Choroid plexus epithelial cell (primary cell): ENCODE measurements at regions not wholly inside any gene's neighbourhood (a gene's known extent, or its start where the extent isn't known, plus 50 kb on each side); places are given as distances from the start of the nearest gene placed in this dataset.
"Not testable (repeated sequence)": the region's sequence is repeated elsewhere in the genome, so short reads cannot be mapped to it uniquely, and the experiment has no call there.

Experiments used
- DNase-seq: peaks from one replicate; pipeline ENCODE4 v3.0.0-alpha.2; 2010; ENCODE audit warnings: low read depth
- H3K4me3 ChIP-seq: 2 replicates; pipeline ENCODE4 v1.5.1; 2011; ENCODE audit warnings: low read depth, mild to moderate bottlenecking, control low read depth, low read length, moderate library complexity
- TF ChIP-seq, protein P1 (sequence below): conservative IDR thresholded peaks from 2 replicates; pipeline ENCODE4 v1.5.1; 2011; ENCODE audit warnings: low read depth, mild to moderate bottlenecking, control low read depth, inconsistent platforms, low read length, moderate library complexity

DNA sequence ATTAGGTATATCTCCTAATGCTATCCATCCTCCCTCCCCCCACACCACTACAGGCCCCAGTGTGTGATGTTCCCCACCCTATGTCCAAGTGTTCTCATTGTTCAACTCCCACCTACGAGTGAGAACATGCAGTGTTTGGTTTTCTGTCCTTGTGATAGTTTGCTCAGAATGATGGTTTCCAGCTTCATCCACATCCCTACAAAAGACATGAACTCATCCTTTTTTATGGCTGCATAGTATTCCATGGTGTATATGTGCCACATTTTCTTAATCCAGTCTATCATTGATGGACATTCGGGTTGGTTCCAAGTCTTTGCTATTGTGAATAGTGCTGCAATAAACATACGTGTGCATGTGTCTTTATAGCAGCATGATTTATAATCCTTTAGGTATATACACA is 53.8 kb upstream of the HIVEP2 start:
- DNase-seq, H3K4me3 ChIP-seq: not testable (repeated sequence)

DNA sequence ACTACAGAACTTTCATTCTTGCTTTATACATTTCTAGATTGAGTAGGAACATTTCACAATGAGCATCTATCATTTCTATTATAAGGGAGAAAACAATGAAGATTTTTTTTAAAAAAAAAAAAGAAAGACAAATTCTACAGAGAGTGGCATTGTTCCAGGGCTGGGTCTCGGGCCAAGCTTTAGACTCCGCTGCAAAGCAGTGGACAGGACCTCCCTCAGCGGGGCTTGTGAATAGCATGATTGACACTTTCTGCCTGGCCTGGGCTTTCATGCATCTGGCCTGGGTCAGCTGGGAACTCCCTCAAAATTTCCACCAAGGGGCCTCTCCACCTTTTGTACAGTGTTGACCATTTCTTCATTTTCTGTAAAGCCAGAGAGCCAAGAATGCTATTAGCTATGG is 55.8 kb upstream of the HIVEP2 start:
- TF ChIP-seq, protein P1, sequence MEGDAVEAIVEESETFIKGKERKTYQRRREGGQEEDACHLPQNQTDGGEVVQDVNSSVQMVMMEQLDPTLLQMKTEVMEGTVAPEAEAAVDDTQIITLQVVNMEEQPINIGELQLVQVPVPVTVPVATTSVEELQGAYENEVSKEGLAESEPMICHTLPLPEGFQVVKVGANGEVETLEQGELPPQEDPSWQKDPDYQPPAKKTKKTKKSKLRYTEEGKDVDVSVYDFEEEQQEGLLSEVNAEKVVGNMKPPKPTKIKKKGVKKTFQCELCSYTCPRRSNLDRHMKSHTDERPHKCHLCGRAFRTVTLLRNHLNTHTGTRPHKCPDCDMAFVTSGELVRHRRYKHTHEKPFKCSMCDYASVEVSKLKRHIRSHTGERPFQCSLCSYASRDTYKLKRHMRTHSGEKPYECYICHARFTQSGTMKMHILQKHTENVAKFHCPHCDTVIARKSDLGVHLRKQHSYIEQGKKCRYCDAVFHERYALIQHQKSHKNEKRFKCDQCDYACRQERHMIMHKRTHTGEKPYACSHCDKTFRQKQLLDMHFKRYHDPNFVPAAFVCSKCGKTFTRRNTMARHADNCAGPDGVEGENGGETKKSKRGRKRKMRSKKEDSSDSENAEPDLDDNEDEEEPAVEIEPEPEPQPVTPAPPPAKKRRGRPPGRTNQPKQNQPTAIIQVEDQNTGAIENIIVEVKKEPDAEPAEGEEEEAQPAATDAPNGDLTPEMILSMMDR = no peak
- H3K4me3 ChIP-seq = no peak overlapping the region
- no peak for DNase-seq

DNA sequence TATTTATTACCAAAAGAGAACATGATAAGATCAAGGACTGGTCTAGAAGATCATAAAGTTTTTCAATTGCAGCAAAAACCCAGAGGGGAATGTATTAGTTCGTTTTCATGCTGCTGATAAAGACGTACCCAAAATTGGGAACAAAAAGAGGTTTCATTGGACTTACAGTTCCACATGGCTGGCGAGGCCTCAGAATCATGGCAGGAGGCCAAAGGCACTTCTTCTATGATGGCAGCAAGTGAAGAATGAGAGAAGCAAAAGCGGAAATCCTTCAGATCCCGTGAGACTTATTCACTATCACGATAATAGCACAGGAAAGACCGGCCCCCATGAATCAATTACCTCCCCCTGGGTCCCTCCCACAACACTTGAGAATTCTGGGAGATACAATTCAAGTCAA is 57.7 kb upstream of the HIVEP2 start:
- no peak for DNase-seq
- TF ChIP-seq, protein P1 = no peak
- H3K4me3 ChIP-seq = no peak overlapping the region

DNA sequence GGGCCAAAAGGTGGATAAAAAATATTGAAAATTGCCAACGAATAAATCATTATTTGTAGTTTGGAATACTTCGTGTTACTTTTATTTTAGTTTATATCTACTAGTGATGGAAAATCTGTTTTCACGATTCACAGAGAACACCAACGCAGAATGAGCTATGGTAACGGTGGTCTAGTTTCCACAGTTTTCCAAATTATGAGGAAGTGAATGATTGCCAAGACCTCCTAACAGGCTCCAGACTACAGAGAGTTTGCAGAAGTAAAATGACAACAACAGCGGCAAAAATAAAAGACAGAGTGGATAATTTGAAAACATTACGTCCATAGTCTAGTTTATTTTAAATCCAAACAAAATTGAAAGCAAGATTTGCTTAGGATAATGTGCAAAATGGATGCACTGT is 57.0 kb upstream of the AIG1 start:
- TF ChIP-seq, protein P1 = no peak
- no peak for DNase-seq
- no peak overlapping the region for H3K4me3 ChIP-seq

DNA sequence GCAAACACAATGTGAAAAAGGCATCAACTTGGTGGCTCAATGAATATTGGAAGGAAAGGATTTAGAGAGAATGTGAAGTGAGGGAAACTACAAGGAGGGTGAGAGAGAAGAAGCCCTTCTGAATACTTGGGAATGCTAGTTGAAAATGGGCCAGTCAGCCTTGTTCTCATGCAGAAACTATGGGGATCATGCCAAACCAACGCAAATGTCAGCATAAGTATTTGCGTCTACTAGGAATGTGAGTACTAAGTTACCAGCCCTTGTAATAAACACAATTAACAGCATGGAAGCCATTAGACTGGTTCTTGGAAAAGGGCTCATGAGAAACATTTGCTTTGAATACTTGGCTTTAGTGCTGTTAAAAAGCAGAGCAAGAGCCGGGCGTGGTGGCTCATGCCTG is 54.9 kb upstream of the AIG1 start:
- DNase-seq = no peak
- TF ChIP-seq, protein P1 = no peak
- H3K4me3 ChIP-seq = no peak overlapping the region

DNA sequence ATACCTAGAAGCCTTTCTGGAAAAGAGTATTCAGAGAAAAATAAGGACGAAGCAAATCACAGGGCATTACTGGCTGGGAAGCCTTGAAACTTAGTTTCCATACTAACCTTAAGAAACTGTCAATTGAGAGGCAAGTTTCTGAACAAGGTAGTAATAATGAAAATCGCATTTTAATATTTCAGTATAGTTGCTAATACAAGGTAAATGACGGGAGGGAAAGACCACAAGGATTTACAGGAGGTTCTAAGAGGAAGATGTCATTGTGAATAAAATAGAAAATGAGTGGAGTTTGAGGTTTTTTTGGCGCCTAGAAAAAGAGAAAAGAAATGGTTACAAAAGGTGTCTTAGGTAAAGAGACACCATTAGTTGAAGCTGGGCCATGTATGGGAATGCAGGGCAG is 53.9 kb upstream of the AIG1 start:
- H3K4me3 ChIP-seq = no peak overlapping the region
- no peak for DNase-seq
- TF ChIP-seq, protein P1 = no peak

DNA sequence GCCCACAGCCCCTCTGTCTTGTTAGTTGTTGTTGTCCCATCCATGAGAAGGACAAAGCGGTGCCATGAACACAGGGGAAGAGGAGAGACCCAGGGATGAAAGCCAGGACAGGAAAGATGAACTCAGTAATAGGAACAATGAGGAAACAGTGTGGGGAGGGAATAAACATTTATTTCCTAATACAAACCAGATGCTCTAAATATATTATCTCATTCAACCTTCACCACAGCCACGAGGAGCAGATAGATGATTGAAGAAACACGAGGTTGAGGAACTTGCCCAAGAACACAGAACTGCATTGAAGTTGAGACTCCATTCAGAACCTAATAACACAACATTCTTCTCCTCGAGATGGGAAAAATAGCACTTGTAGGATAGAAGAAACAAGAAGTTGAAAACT is 53.0 kb upstream of the AIG1 start:
- DNase-seq = peak; percentile 12
- H3K4me3 ChIP-seq = no peak overlapping the region
- TF ChIP-seq, protein P1 = no peak

DNA sequence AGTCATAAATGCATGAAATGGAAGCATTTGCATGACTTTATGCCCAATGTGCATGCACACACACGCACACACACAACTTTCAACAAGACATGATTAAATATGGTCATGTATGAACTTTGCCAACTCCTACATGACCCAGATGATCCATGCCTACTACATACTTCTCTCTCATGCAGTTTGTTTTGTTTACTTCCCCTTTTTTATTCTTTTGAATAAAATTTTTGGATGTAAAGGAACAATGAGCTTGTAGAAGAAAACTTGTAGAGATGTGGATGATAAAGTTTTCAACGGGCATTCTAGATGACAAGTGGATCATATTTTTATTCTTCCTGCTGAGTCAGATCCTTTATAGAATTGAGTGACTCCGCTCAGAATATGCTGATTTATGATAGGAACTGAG is 50.8 kb upstream of the AIG1 start:
- no peak for DNase-seq
- TF ChIP-seq, protein P1 = no peak
- H3K4me3 ChIP-seq = no peak overlapping the region
